Osteoblast (primary cell): ENCODE measurements at regions not wholly inside any gene's neighbourhood (a gene's known extent, or its start where the extent isn't known, plus 50 kb on each side); places are given as distances from the start of the nearest gene placed in this dataset.

ENCODE experiments used
- DNase-seq: peaks from one replicate; pipeline ENCODE4 v3.0.0; 2011; ENCODE audit warnings: low spot score, mixed read lengths; ENCODE audit not compliant: insufficient read length; ENCODE audit errors: missing footprints
- H2AFZ ChIP-seq: 2 replicates; pipeline ENCODE4 v1.6.0; 2011; ENCODE audit warnings: mild to moderate bottlenecking, low read length
- H3K27ac ChIP-seq: 2 replicates; pipeline ENCODE4 v1.5.1; 2011; ENCODE audit warnings: mild to moderate bottlenecking, low read depth, low read length, moderate library complexity
- H3K27me3 ChIP-seq: 2 replicates; pipeline ENCODE4 v1.6.0; 2012; ENCODE audit warnings: mild to moderate bottlenecking, control low read depth, inconsistent platforms, low read length, moderate library complexity; ENCODE audit not compliant: insufficient read depth
- H3K36me3 ChIP-seq: 2 replicates; pipeline ENCODE4 v1.5.1; 2011; ENCODE audit warnings: mild to moderate bottlenecking, low read length, control low read depth, moderate library complexity; ENCODE audit not compliant: insufficient read depth
- H3K4me1 ChIP-seq: 2 replicates; pipeline ENCODE4 v1.5.1; 2011; ENCODE audit warnings: mild to moderate bottlenecking, low read length, control low read depth, moderate library complexity; ENCODE audit not compliant: insufficient read depth
- H3K4me2 ChIP-seq: 2 replicates; pipeline ENCODE4 v1.6.0; 2011; ENCODE audit warnings: mild to moderate bottlenecking, low read length; ENCODE audit not compliant: insufficient read depth
- H3K4me3 ChIP-seq: fragments of 200-600 bp; sonication (generic); 3 replicates; pipeline ENCODE4 v1.5.1; 2012; ENCODE audit warnings: mild to moderate bottlenecking, low read length, inconsistent platforms; ENCODE audit not compliant: insufficient read depth
- H3K79me2 ChIP-seq: 2 replicates; pipeline ENCODE4 v1.6.0; 2012; ENCODE audit warnings: mild to moderate bottlenecking, low read length, control low read depth, inconsistent platforms; ENCODE audit not compliant: insufficient read depth
- H3K9me3 ChIP-seq: 2 replicates; pipeline ENCODE4 v1.5.1; 2011; ENCODE audit warnings: low read depth, low read length, control low read depth
- H4K20me1 ChIP-seq: 2 replicates; pipeline ENCODE4 v1.6.0; 2012; ENCODE audit warnings: mild to moderate bottlenecking, low read length, control low read depth; ENCODE audit not compliant: insufficient read depth
- CTCF ChIP-seq: IDR thresholded peaks from 2 replicates; pipeline ENCODE4 v1.5.1; 2011; ENCODE audit warnings: mild to moderate bottlenecking, low read depth, low read length, moderate library complexity; ENCODE audit errors: extremely low read depth

- H3K9me3 ChIP-seq: no peaks in the 10 kb centered on the region
- DNase-seq: peak; percentile 55
- H3K36me3 ChIP-seq: no peaks in the 10 kb centered on the region
- no peaks in the 10 kb centered on the region for H3K4me1 ChIP-seq
- no peaks in the 10 kb centered on the region for H3K27me3 ChIP-seq
- H3K27ac ChIP-seq: no peak overlapping the region
- no peak overlapping the region for H3K4me2 ChIP-seq
- H4K20me1 ChIP-seq: no peaks in the 10 kb centered on the region
- TF ChIP-seq CTCF: no peak
- no peak overlapping the region for H2AFZ ChIP-seq
- H3K4me3 ChIP-seq: no peak overlapping the region
- no peaks in the 10 kb centered on the region for H3K79me2 ChIP-seq
These were observed 215.2 kb upstream of the PPP2R2D start for GRCh38 chr10:131685576-131685975.

DNA sequence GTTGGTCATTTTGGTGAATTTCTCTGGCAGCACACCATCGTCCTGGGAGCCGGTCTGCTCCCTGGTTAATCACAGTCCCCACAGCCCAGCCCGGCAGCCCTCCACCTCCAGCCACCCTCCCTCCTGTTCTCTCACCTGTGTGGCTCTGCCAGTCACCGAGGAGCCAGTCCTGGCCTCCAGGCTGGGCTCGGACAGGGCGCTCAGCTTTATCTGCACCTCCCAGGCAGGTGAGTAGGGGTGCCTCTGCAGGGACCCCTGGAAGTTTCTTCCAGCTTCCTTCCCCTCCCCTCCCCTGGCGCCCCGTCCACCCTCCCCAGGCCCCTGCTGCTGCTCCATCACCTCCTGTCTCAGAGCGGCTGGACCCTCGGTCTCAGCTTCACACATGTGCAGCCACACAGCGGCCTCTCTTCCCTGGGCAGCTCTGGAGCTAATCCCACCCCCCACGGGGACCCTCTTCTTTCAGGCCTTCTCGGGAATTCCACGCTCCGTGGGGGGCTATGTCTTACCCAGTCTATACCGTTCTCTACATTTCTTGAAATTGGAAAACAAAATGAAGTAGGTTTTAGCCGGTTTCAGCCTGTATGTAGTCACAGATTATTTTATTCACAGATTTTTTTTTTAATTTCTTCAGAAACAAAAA, 213.9 kb upstream of the PPP2R2D start:
- no peak overlapping the region for H3K4me3 ChIP-seq
- H3K4me2 ChIP-seq: no peak overlapping the region
- peak; percentile 86 for DNase-seq
- H3K9me3 ChIP-seq: no peaks in the 10 kb centered on the region
- no peaks in the 10 kb centered on the region for H3K36me3 ChIP-seq
- TF ChIP-seq CTCF: no peak
- no peak overlapping the region for H3K27ac ChIP-seq
- no peaks in the 10 kb centered on the region for H3K79me2 ChIP-seq
- no peaks in the 10 kb centered on the region for H3K27me3 ChIP-seq
- no peaks in the 10 kb centered on the region for H3K4me1 ChIP-seq
- H4K20me1 ChIP-seq: no peaks in the 10 kb centered on the region
- H2AFZ ChIP-seq: no peak overlapping the region

- Histone ChIP-seq H3K4me2 (no peak overlapping the region), H2AFZ (no peak overlapping the region), H3K27ac (no peak overlapping the region), H3K9me3 (no peaks in the 10 kb centered on the region), H4K20me1 (no peaks in the 10 kb centered on the region), H3K4me1 (no peaks in the 10 kb centered on the region), H3K36me3 (no peaks in the 10 kb centered on the region), H3K27me3 (no peaks in the 10 kb centered on the region), H3K79me2 (no peaks in the 10 kb centered on the region), H3K4me3 (no peak overlapping the region)
- no peak for TF ChIP-seq CTCF
- no peak for DNase-seq
These were observed 212.5 kb upstream of the PPP2R2D start for GRCh38 chr10:131688304-131688703.

DNA sequence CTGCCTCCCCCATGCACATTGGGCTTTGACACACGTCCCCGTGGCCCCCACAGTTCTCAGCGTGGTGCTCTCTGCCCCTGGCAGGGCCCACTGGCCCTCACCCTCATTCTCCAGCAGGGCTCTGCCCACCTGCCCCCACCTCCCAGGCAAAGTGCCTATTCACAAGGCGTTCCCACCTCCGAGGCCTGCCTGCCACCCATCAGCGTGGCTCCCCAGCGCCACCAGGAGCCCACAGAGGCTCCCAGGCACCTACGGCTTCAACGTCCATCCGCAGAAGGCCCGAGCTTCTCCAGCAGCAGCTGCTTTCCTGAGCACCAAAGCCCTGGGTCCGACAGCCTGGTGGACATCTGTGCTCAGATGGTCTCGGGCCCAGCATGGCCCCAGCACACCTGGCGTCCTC, 211.8 kb upstream of the PPP2R2D start:
- H3K4me3 ChIP-seq: no peak overlapping the region
- H4K20me1 ChIP-seq: no peaks in the 10 kb centered on the region
- no peak for DNase-seq
- TF ChIP-seq CTCF: no peak
- no peaks in the 10 kb centered on the region for H3K9me3 ChIP-seq
- H3K27ac ChIP-seq: no peak overlapping the region
- no peaks in the 10 kb centered on the region for H3K36me3 ChIP-seq
- no peak overlapping the region for H3K4me2 ChIP-seq
- no peak overlapping the region for H2AFZ ChIP-seq
- H3K4me1 ChIP-seq: no peaks in the 10 kb centered on the region
- H3K79me2 ChIP-seq: no peaks in the 10 kb centered on the region
- no peaks in the 10 kb centered on the region for H3K27me3 ChIP-seq
